Astrocyte (in vitro differentiated cells and primary cell): ENCODE measurements at regions not wholly inside any gene's neighbourhood (a gene's known extent, or its start where the extent isn't known, plus 50 kb on each side); places are given as distances from the start of the nearest gene placed in this dataset.

Experiments used
- DNase-seq: peaks from one replicate; pipeline ENCODE4 v3.0.0-alpha.2; 2010; ENCODE audit warnings: low read depth
- FAIRE-seq: peaks from 2 replicates; lab custom pipeline; 2011; peaks lifted over from hg19 to GRCh38; lab: Jason Lieb, UNC
- H2AFZ ChIP-seq: 2 replicates; pipeline ENCODE4 v1.6.0; 2012; ENCODE audit warnings: low read depth, low read length, inconsistent platforms
- H3K27ac ChIP-seq: 2 replicates; pipeline ENCODE4 v1.5.1; 2011; ENCODE audit warnings: low read depth, low read length, inconsistent platforms
- H3K27me3 ChIP-seq: 2 replicates; pipeline ENCODE4 v1.6.0; 2011; ENCODE audit warnings: low read length, inconsistent platforms; ENCODE audit not compliant: insufficient read depth
- H3K36me3 ChIP-seq: 2 replicates; pipeline ENCODE4 v1.5.1; 2011; ENCODE audit warnings: low read length, inconsistent platforms; ENCODE audit not compliant: insufficient read depth
- H3K4me1 ChIP-seq: 2 replicates; pipeline ENCODE4 v1.5.1; 2011; ENCODE audit warnings: low read length, inconsistent platforms; ENCODE audit not compliant: insufficient read depth
- H3K4me2 ChIP-seq: 2 replicates; pipeline ENCODE4 v1.6.0; 2012; ENCODE audit warnings: low read length, inconsistent platforms
- H3K4me3 ChIP-seq: 2 replicates; pipeline ENCODE4 v1.5.1; 2011; ENCODE audit warnings: low read depth, mild to moderate bottlenecking, low read length, inconsistent platforms; ENCODE audit not compliant: insufficient read depth
- H3K79me2 ChIP-seq: 2 replicates; pipeline ENCODE4 v1.6.0; 2012; ENCODE audit warnings: mild to moderate bottlenecking, low read length, inconsistent platforms; ENCODE audit not compliant: insufficient read depth
- H3K9ac ChIP-seq: 2 replicates; pipeline ENCODE4 v1.6.0; 2012; ENCODE audit warnings: mild to moderate bottlenecking, low read length, inconsistent platforms
- H3K9me3 ChIP-seq: 2 replicates; pipeline ENCODE4 v1.5.1; 2012; ENCODE audit warnings: low read depth, mild to moderate bottlenecking, low read length, inconsistent platforms; ENCODE audit not compliant: insufficient read depth
- H4K20me1 ChIP-seq: 2 replicates; pipeline ENCODE4 v1.6.0; 2012; ENCODE audit warnings: low read length, inconsistent platforms; ENCODE audit not compliant: insufficient read depth
- H3K27ac Mint-ChIP-seq: one replicate; pipeline ENCODE4 v1.8.0; 2021; ENCODE audit warnings: mild to moderate bottlenecking, mixed read lengths; ENCODE audit not compliant: unreplicated experiment
- H3K27me3 Mint-ChIP-seq: one replicate; pipeline ENCODE4 v1.8.0; 2021; ENCODE audit warnings: low read depth, mixed read lengths; ENCODE audit not compliant: unreplicated experiment
- H3K36me3 Mint-ChIP-seq: one replicate; pipeline ENCODE4 v1.8.0; 2021; ENCODE audit warnings: low read depth, mixed read lengths; ENCODE audit not compliant: unreplicated experiment
- H3K4me1 Mint-ChIP-seq: one replicate; pipeline ENCODE4 v1.8.0; 2021; ENCODE audit warnings: low read depth, mixed read lengths; ENCODE audit not compliant: unreplicated experiment
- H3K4me3 Mint-ChIP-seq: one replicate; pipeline ENCODE4 v1.8.0; 2021; ENCODE audit warnings: mild to moderate bottlenecking, moderate library complexity, mixed read lengths; ENCODE audit not compliant: unreplicated experiment
- H3K9me3 Mint-ChIP-seq: one replicate; pipeline ENCODE4 v1.8.0; 2021; ENCODE audit warnings: mild to moderate bottlenecking, mixed read lengths; ENCODE audit not compliant: unreplicated experiment
- EZH2 ChIP-seq: IDR thresholded peaks from 2 replicates; pipeline ENCODE4 v1.6.1; 2012; ENCODE audit warnings: mild to moderate bottlenecking, low read length, inconsistent platforms; ENCODE audit not compliant: insufficient read depth
- TF ChIP-seq, protein P1 (sequence below): IDR thresholded peaks from 2 replicates; pipeline ENCODE4 v1.5.1; 2011; ENCODE audit warnings: low read depth, mild to moderate bottlenecking, inconsistent platforms, low read length, moderate library complexity; ENCODE audit not compliant: insufficient read depth

DNA sequence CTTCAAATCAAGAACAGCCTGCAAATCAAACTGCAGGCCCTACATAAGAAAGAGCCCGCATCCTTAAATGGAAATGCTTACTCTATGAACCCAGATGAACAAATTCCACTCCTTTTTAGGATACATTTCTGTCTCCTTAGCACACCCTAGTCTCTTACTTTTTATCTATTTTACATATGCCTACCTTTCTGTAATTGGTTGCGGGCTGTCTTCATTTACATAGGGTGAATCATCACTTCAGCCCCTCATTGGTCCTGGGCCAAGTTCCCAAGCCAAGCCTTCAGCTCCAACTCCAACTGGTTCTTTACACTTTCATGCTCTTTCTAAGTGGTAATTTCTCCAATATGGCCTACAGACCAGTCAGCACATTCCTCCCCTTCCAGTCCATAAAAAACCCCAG, 219.3 kb downstream of the TRAM1L1 start:
- H3K27ac ChIP-seq: no peak overlapping the region
- no peaks in the 10 kb centered on the region for H3K9me3 ChIP-seq
- no peaks in the 10 kb centered on the region for H3K36me3 ChIP-seq
- Mint-ChIP-seq H3K4me3 (no peak overlapping the region), H3K27me3 (no peaks in the 10 kb centered on the region), H3K4me1 (peaks cover 5% of the 10 kb centered on the region), H3K9me3 (no peaks in the 10 kb centered on the region), H3K36me3 (no peaks in the 10 kb centered on the region), H3K27ac (no peak overlapping the region)
- no peaks in the 10 kb centered on the region for H3K27me3 ChIP-seq
- FAIRE-seq (no peak), DNase-seq (peak; percentile 41)
- no peak overlapping the region for H3K4me2 ChIP-seq
- TF ChIP-seq EZH2: no peak
- TF ChIP-seq, protein P1, sequence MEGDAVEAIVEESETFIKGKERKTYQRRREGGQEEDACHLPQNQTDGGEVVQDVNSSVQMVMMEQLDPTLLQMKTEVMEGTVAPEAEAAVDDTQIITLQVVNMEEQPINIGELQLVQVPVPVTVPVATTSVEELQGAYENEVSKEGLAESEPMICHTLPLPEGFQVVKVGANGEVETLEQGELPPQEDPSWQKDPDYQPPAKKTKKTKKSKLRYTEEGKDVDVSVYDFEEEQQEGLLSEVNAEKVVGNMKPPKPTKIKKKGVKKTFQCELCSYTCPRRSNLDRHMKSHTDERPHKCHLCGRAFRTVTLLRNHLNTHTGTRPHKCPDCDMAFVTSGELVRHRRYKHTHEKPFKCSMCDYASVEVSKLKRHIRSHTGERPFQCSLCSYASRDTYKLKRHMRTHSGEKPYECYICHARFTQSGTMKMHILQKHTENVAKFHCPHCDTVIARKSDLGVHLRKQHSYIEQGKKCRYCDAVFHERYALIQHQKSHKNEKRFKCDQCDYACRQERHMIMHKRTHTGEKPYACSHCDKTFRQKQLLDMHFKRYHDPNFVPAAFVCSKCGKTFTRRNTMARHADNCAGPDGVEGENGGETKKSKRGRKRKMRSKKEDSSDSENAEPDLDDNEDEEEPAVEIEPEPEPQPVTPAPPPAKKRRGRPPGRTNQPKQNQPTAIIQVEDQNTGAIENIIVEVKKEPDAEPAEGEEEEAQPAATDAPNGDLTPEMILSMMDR: no peak
- no peaks in the 10 kb centered on the region for H3K4me1 ChIP-seq
- H3K79me2 ChIP-seq: no peaks in the 10 kb centered on the region
- no peaks in the 10 kb centered on the region for H4K20me1 ChIP-seq
- H3K4me3 ChIP-seq: no peak overlapping the region
- H2AFZ ChIP-seq: peak overlapping the region; percentile 29
- no peak overlapping the region for H3K9ac ChIP-seq

DNA sequence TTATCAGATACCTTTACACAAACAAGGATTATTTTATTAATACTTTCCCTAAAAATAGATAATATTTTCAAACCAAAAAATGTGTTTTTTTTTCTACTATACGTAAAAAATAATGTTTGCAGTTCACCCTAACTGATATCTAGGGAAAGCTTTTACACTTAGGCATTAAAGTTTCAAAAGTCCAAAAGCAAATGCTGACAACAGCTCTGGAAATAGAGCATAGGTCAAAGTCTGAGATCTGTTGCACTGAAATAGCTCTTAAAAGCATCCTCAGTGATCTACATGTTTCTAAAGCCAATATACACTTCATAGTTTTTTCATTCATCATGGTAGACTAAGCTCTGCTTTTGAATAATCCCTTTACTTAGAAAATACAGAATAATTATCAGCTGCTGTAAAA, 222.8 kb downstream of the TRAM1L1 start:
- Histone ChIP-seq H3K4me3 (no peak overlapping the region), H3K36me3 (no peaks in the 10 kb centered on the region), H3K9ac (no peak overlapping the region), H3K27ac (no peak overlapping the region), H3K4me2 (no peak overlapping the region), H4K20me1 (no peaks in the 10 kb centered on the region), H3K79me2 (no peaks in the 10 kb centered on the region), H2AFZ (no peak overlapping the region), H3K4me1 (no peaks in the 10 kb centered on the region), H3K27me3 (no peaks in the 10 kb centered on the region), H3K9me3 (no peaks in the 10 kb centered on the region)
- Mint-ChIP-seq H3K4me1 (no peaks in the 10 kb centered on the region), H3K9me3 (no peaks in the 10 kb centered on the region), H3K27me3 (no peaks in the 10 kb centered on the region), H3K36me3 (no peaks in the 10 kb centered on the region), H3K4me3 (no peak overlapping the region), H3K27ac (no peak overlapping the region)
- FAIRE-seq (no peak), DNase-seq (no peak)
- TF ChIP-seq EZH2: no peak
- TF ChIP-seq, protein P1: no peak

DNA sequence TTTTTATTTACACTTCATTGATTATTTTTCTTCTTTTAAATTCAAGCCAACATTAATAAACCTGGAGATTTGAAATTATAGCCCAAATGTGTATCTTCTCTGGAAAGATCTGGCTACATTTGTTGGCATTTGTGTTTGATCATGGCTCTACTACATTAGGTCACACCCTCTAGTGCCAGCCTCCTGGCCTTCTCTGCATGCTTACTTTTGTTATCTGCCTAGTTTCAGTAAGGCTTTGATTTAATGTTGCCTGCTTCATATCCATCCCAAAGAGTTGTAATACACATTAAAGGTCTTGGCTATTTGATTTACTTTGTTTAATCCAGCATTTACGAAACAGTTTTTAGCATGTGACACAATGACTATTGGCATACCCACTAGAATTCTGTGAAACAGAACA, 224.5 kb downstream of the TRAM1L1 start:
- Histone ChIP-seq H3K27me3 (no peaks in the 10 kb centered on the region), H3K4me2 (no peak overlapping the region), H3K9me3 (no peaks in the 10 kb centered on the region), H3K36me3 (no peaks in the 10 kb centered on the region), H4K20me1 (no peaks in the 10 kb centered on the region), H3K4me1 (no peaks in the 10 kb centered on the region), H3K79me2 (no peaks in the 10 kb centered on the region), H3K4me3 (no peak overlapping the region), H2AFZ (no peak overlapping the region), H3K9ac (no peak overlapping the region), H3K27ac (no peak overlapping the region)
- Mint-ChIP-seq H3K27ac (no peak overlapping the region), H3K27me3 (no peaks in the 10 kb centered on the region), H3K4me3 (no peak overlapping the region), H3K9me3 (no peaks in the 10 kb centered on the region), H3K36me3 (no peaks in the 10 kb centered on the region), H3K4me1 (no peaks in the 10 kb centered on the region)
- FAIRE-seq (no peak), DNase-seq (no peak)
- TF ChIP-seq, protein P1: no peak
- TF ChIP-seq EZH2: no peak
